ENCODE measurements at regions not wholly inside any gene's neighbourhood (a gene's known extent, or its start where the extent isn't known, plus 50 kb on each side); places are given as distances from the start of the nearest gene placed in this dataset.

DNA sequence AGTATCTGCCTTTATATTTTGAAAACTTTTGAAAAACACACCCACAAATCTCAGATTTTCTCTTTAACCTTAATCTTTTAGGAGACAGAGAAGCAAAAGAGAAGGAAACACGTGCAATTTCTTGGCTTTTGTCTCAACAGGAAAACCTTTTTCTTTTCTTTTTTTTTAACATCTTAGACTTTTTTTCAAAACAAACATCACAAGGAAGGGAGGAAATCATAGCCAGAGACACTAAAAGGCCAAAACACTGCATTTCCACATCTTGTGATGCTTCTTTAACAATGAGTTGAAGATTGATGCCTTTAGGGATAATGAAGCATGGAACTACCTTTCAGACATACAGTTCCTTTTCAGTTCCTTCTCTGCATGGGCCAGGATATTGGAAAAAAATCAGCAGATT lies 136.6 kb upstream of the NRBF2 start:
- no peak overlapping the region for H3K23ac ChIP-seq (ENCODE audit: low read depth, low read length)
- ChIA-PET CTCF (no interaction called here), POLR2A (ENCODE audit: unreplicated experiment) (no interaction called here)
- no peak overlapping the region for H3K14ac ChIP-seq (replicated peaks; ENCODE audit: low read depth, low read length)
- no peaks in the 10 kb centered on the region for H4K20me1 ChIP-seq (ENCODE audit: insufficient read depth, low read length)
- H3K9me1 ChIP-seq (ENCODE audit: insufficient read depth, low read length), result no peaks in the 10 kb centered on the region
- ATAC-seq (ENCODE audit: low read depth), result no peak
- no peak for TF ChIP-seq POLR2A (IDR thresholded peaks at IDR 0.05; ENCODE audit: low read depth, low read length)
- no peak for TF ChIP-seq BHLHE40 (IDR thresholded peaks at IDR 0.05; ENCODE audit: low read depth, low read length)
- TF ChIP-seq RFX5 (IDR thresholded peaks at IDR 0.05; ENCODE audit: low read depth, low read length), result no peak
- no peak for TF ChIP-seq MAZ (IDR thresholded peaks at IDR 0.05; ENCODE audit: borderline replicate concordance, low read depth, low read length)
- TF ChIP-seq, protein P1, sequence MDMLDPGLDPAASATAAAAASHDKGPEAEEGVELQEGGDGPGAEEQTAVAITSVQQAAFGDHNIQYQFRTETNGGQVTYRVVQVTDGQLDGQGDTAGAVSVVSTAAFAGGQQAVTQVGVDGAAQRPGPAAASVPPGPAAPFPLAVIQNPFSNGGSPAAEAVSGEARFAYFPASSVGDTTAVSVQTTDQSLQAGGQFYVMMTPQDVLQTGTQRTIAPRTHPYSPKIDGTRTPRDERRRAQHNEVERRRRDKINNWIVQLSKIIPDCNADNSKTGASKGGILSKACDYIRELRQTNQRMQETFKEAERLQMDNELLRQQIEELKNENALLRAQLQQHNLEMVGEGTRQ (IDR thresholded peaks at IDR 0.05; ENCODE audit: low read depth, low read length), result no peak
- no peak for TF ChIP-seq MXI1 (IDR thresholded peaks at IDR 0.05; ENCODE audit: borderline replicate concordance, low read depth, low read length)
- TF ChIP-seq CEBPB (IDR thresholded peaks at IDR 0.05; ENCODE audit: low read depth, low read length), result no peak
- no peak for TF ChIP-seq RAD21 (IDR thresholded peaks at IDR 0.05; ENCODE audit: low read length)
- TF ChIP-seq RCOR1 (IDR thresholded peaks at IDR 0.05; ENCODE audit: insufficient replicate concordance, low read length), result no peak
- TF ChIP-seq, protein P2, sequence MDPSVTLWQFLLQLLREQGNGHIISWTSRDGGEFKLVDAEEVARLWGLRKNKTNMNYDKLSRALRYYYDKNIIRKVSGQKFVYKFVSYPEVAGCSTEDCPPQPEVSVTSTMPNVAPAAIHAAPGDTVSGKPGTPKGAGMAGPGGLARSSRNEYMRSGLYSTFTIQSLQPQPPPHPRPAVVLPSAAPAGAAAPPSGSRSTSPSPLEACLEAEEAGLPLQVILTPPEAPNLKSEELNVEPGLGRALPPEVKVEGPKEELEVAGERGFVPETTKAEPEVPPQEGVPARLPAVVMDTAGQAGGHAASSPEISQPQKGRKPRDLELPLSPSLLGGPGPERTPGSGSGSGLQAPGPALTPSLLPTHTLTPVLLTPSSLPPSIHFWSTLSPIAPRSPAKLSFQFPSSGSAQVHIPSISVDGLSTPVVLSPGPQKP (IDR thresholded peaks at IDR 0.05; ENCODE audit: borderline replicate concordance, low read depth, low read length), result no peak
- no peak for TF ChIP-seq NFE2L2 (IDR thresholded peaks at IDR 0.05; ENCODE audit: low read depth, low read length)
- TF ChIP-seq SMC3 (IDR thresholded peaks at IDR 0.05; ENCODE audit: low read depth, low read length), result no peak
- peaks cover 2% of the 10 kb centered on the region; the same call in 1 of the 2 replicates for H3K27me3 ChIP-seq (ENCODE audit: control insufficient read depth, insufficient read depth, low read length)
- no peak overlapping the region for H3K27ac ChIP-seq (ENCODE audit: insufficient read depth, low read length)
- H2AFZ ChIP-seq (replicated peaks; ENCODE audit: low read length, poor library complexity), result no peak overlapping the region
- no peak overlapping the region for H3K9ac ChIP-seq (ENCODE audit: low read depth, low read length)
- BruUV-seq (replicated peaks), result no TSS peak
- H2BK5ac ChIP-seq (ENCODE audit: low read depth, low read length, poor library complexity, severe bottlenecking), result no peak overlapping the region
- intact Hi-C loops (cut with micrococcal nuclease), result no loop called here
- H3K4ac ChIP-seq (ENCODE audit: low read depth, low read length), result no peak overlapping the region
- no peaks in the 10 kb centered on the region for H3K9me3 ChIP-seq (ENCODE audit: control insufficient read depth, insufficient read depth, low read length)
- H3K56ac ChIP-seq (ENCODE audit: extremely low read depth, insufficient read depth, low read length), result no peak overlapping the region
- no peak overlapping the region for H3K4me2 ChIP-seq (ENCODE audit: low read depth, low read length)
- dilution Hi-C loops (cut with HindIII; ENCODE audit: low sequenced_read_pairs, unreplicated experiment), result no loop called here
- no CpG with 5 or more reads among the region's 1 CpG for WGBS, 2 experiments (ENCODE audit: extremely low coverage in 2 of 2, insufficient read length in 1 of 2)
- no peak overlapping the region for H4K91ac ChIP-seq (ENCODE audit: insufficient read depth, low read depth, low read length)
- no peak overlapping the region for H2AK5ac ChIP-seq (ENCODE audit: low read depth, low read length)
- DNase-seq, result no peak
- no peaks in the 10 kb centered on the region for H3K79me1 ChIP-seq (ENCODE audit: low read depth in 1 of 2, low read length in 2 of 2)
- no peak overlapping the region for H3K18ac ChIP-seq (ENCODE audit: low read depth, low read length)
- H2BK120ac ChIP-seq (ENCODE audit: low read depth, low read length), result no peak overlapping the region
- H3K4me1 ChIP-seq (ENCODE audit: control insufficient read depth, insufficient read depth, low read length), result no peaks in the 10 kb centered on the region
- H4K8ac ChIP-seq (ENCODE audit: low read depth in 2 of 2, low read length in 2 of 2), result no peak overlapping the region
- H2BK15ac ChIP-seq (ENCODE audit: low read depth, low read length), result no peak overlapping the region
- no peak overlapping the region for H3K4me3 ChIP-seq (ENCODE audit: insufficient read depth, low read depth, low read length)
- in situ Hi-C loops (cut with MboI; ENCODE audit: low sequenced_read_pairs), result no loop called here
- no peak overlapping the region for H2BK20ac ChIP-seq (ENCODE audit: low read depth, low read length)
- H4K5ac ChIP-seq (ENCODE audit: low read depth, low read length), result no peak overlapping the region
- no peak overlapping the region for H2AK9ac ChIP-seq (replicated peaks; ENCODE audit: low read depth, low read length, poor library complexity)
- no peaks in the 10 kb centered on the region for H3K36me3 ChIP-seq (ENCODE audit: control insufficient read depth, insufficient read depth, low read length)

All from IMR-90 (cell line).